ENCODE measurements at regions not wholly inside any gene's neighbourhood (a gene's known extent, or its start where the extent isn't known, plus 50 kb on each side); places are given as distances from the start of the nearest gene placed in this dataset.

DNA sequence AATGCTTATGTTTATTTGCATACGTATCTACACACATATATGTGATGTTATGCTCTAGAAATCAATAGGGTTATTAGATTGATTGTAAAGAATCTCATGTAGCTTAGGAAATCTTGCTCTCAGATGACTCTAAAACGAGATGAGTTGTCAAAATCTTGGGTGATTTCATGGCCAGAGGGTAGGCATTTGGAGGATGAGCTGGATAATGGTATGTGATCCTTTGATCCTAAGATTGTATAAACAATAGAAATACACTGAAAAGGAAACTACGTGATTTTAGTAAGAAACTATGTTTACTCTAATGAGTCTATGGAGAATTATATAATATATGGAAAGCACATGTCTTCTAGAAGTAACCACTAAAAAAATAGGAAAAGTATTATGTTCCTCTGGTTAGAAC is 676.6 kb downstream of the NSUN3 start:
- no peak for TF ChIP-seq EZH2phosphoT487 (IDR thresholded peaks at IDR 0.05; ENCODE audit: borderline replicate concordance, low read length)
- TF ChIP-seq, protein P1, sequence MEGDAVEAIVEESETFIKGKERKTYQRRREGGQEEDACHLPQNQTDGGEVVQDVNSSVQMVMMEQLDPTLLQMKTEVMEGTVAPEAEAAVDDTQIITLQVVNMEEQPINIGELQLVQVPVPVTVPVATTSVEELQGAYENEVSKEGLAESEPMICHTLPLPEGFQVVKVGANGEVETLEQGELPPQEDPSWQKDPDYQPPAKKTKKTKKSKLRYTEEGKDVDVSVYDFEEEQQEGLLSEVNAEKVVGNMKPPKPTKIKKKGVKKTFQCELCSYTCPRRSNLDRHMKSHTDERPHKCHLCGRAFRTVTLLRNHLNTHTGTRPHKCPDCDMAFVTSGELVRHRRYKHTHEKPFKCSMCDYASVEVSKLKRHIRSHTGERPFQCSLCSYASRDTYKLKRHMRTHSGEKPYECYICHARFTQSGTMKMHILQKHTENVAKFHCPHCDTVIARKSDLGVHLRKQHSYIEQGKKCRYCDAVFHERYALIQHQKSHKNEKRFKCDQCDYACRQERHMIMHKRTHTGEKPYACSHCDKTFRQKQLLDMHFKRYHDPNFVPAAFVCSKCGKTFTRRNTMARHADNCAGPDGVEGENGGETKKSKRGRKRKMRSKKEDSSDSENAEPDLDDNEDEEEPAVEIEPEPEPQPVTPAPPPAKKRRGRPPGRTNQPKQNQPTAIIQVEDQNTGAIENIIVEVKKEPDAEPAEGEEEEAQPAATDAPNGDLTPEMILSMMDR (conservative IDR thresholded peaks at IDR 0.05; ENCODE audit: low read depth, low read length) = no peak

Measured in PC-3 (cell line).